ENCODE measurements at regions not wholly inside any gene's neighbourhood (a gene's known extent, or its start where the extent isn't known, plus 50 kb on each side); places are given as distances from the start of the nearest gene placed in this dataset.

- no peak for TF ChIP-seq POLR2A (IDR thresholded peaks at IDR 0.05; ENCODE audit: low read depth, low read length)
- DNase-seq (ENCODE audit: insufficient read length, low spot score) = no peak
- no peak for FAIRE-seq
Measured at GRCh38 chr13:85204668-85205344, 594.4 kb downstream of the SLITRK6 start.

- FAIRE-seq (no peak), DNase-seq (ENCODE audit: insufficient read length, low spot score) (no peak)
- no peak for TF ChIP-seq POLR2A (IDR thresholded peaks at IDR 0.05; ENCODE audit: low read depth, low read length)
Measured at GRCh38 chr13:85197431-85197830, 601.8 kb downstream of the SLITRK6 start.

- DNase-seq (ENCODE audit: insufficient read length, low spot score) = no peak
- no peak for TF ChIP-seq POLR2A (IDR thresholded peaks at IDR 0.05; ENCODE audit: low read depth, low read length)
- FAIRE-seq = no peak
Measured at GRCh38 chr13:85194482-85194881, 604.7 kb downstream of the SLITRK6 start.

GRCh38 chr13:85191996-85192718, 607.1 kb downstream of the SLITRK6 start:
- TF ChIP-seq POLR2A (IDR thresholded peaks at IDR 0.05; ENCODE audit: low read depth, low read length) = no peak
- DNase-seq (ENCODE audit: insufficient read length, low spot score) = no peak
- FAIRE-seq = no peak

- TF ChIP-seq POLR2A (IDR thresholded peaks at IDR 0.05; ENCODE audit: low read depth, low read length) = no peak
- FAIRE-seq (peak; percentile 55), DNase-seq (ENCODE audit: insufficient read length, low spot score) (no peak)
Measured at GRCh38 chr13:85186356-85187045, 612.7 kb downstream of the SLITRK6 start.

GRCh38 chr13:85174291-85174690, 624.9 kb downstream of the SLITRK6 start:
- TF ChIP-seq POLR2A (IDR thresholded peaks at IDR 0.05; ENCODE audit: low read depth, low read length) = no peak
- DNase-seq (ENCODE audit: insufficient read length, low spot score) (no peak), FAIRE-seq (no peak)

GRCh38 chr13:85170372-85170771, 628.8 kb downstream of the SLITRK6 start:
- no peak for TF ChIP-seq POLR2A (IDR thresholded peaks at IDR 0.05; ENCODE audit: low read depth, low read length)
- no peak for FAIRE-seq
- no peak for DNase-seq (ENCODE audit: insufficient read length, low spot score)

- TF ChIP-seq POLR2A (IDR thresholded peaks at IDR 0.05; ENCODE audit: low read depth, low read length) = no peak
- FAIRE-seq = no peak
- DNase-seq (ENCODE audit: insufficient read length, low spot score) = no peak
Measured at GRCh38 chr13:85166891-85167290, 632.3 kb downstream of the SLITRK6 start.

- no peak for TF ChIP-seq POLR2A (IDR thresholded peaks at IDR 0.05; ENCODE audit: low read depth, low read length)
- FAIRE-seq = no peak
- no peak for DNase-seq (ENCODE audit: insufficient read length, low spot score)
Measured at GRCh38 chr13:85163063-85163462, 636.2 kb downstream of the SLITRK6 start.

GRCh38 chr13:85148009-85148408, 651.2 kb downstream of the SLITRK6 start:
- FAIRE-seq (peak; percentile 53), DNase-seq (ENCODE audit: insufficient read length, low spot score) (no peak)
- no peak for TF ChIP-seq POLR2A (IDR thresholded peaks at IDR 0.05; ENCODE audit: low read depth, low read length)

GRCh38 chr13:85142351-85142927, 656.8 kb downstream of the SLITRK6 start:
- no peak for FAIRE-seq
- no peak for TF ChIP-seq POLR2A (IDR thresholded peaks at IDR 0.05; ENCODE audit: low read depth, low read length)
- DNase-seq (ENCODE audit: insufficient read length, low spot score) = no peak

GRCh38 chr13:85141401-85141800, 657.8 kb downstream of the SLITRK6 start:
- DNase-seq (ENCODE audit: insufficient read length, low spot score) = no peak
- no peak for FAIRE-seq

GRCh38 chr13:85140192-85140591, 659.0 kb downstream of the SLITRK6 start:
- FAIRE-seq (no peak), DNase-seq (ENCODE audit: insufficient read length, low spot score) (no peak)
- no peak for TF ChIP-seq POLR2A (IDR thresholded peaks at IDR 0.05; ENCODE audit: low read depth, low read length)

More at GRCh38 chr13:85141401-85141800, 657.8 kb downstream of the SLITRK6 start:
- no peak for TF ChIP-seq POLR2A (IDR thresholded peaks at IDR 0.05; ENCODE audit: low read depth, low read length)

- DNase-seq (ENCODE audit: insufficient read length, low spot score) = no peak
- FAIRE-seq = no peak
- no peak for TF ChIP-seq POLR2A (IDR thresholded peaks at IDR 0.05; ENCODE audit: low read depth, low read length)
Measured at GRCh38 chr13:85137516-85137915, 661.7 kb downstream of the SLITRK6 start.
